ENCODE measurements at regions not wholly inside any gene's neighbourhood (a gene's known extent, or its start where the extent isn't known, plus 50 kb on each side); places are given as distances from the start of the nearest gene placed in this dataset.

DNA sequence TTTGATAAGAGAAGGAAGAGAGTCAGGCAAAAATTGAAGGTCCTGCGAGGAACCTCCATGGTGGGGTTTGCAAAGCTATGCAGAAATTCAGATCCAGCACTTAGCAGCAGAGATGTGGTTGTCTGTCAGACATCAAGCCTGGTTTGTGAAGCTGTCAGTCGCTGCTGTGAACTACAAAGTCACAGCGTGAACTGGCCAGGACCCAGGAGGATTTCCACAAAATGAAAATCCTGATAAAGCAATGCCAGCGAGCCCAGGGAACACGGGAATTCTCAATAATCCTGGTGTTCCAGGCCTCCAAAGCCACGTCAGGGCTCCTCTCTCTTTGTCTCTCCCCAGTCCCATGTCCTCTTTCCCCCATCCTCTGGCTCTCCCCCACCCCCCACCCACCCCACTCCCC is 296.9 kb upstream of the GADL1 start:
- TF ChIP-seq, protein P1, sequence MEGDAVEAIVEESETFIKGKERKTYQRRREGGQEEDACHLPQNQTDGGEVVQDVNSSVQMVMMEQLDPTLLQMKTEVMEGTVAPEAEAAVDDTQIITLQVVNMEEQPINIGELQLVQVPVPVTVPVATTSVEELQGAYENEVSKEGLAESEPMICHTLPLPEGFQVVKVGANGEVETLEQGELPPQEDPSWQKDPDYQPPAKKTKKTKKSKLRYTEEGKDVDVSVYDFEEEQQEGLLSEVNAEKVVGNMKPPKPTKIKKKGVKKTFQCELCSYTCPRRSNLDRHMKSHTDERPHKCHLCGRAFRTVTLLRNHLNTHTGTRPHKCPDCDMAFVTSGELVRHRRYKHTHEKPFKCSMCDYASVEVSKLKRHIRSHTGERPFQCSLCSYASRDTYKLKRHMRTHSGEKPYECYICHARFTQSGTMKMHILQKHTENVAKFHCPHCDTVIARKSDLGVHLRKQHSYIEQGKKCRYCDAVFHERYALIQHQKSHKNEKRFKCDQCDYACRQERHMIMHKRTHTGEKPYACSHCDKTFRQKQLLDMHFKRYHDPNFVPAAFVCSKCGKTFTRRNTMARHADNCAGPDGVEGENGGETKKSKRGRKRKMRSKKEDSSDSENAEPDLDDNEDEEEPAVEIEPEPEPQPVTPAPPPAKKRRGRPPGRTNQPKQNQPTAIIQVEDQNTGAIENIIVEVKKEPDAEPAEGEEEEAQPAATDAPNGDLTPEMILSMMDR (IDR thresholded peaks at IDR 0.05; ENCODE audit: insufficient read depth, low read depth, low read length): no peak
- TF ChIP-seq EZH2 (IDR thresholded peaks at IDR 0.05; ENCODE audit: insufficient read depth, low read length): no peak
